ENCODE measurements at regions not wholly inside any gene's neighbourhood (a gene's known extent, or its start where the extent isn't known, plus 50 kb on each side); places are given as distances from the start of the nearest gene placed in this dataset.

DNA sequence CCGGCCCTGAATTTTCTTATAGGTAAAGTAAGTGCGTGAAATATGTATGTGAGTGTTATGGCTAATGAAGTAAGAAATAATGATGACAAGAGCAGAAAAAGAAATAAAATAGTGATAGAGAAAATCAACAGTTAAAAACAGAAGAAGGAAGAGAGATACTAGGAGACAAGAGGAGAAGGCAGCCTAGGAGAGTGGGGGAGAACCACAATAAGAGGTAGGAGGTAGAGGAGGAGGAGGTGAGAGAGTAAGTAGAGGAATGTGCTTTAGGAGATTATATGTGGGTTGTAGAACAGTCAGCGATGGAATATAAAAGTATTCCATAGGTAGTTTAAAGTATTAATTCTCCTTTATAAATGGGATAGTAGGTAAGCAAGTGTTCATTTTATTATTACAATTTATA, 861.5 kb upstream of the B3GALT2 start:
- TF ChIP-seq ARNTL (CRISPR knock-in tag; IDR thresholded peaks at IDR 0.05; ENCODE audit: borderline replicate concordance, low read depth) (no peak), ZFP30 (CRISPR knock-in tag; IDR thresholded peaks at IDR 0.05) (no peak), OSR1 (CRISPR knock-in tag; IDR thresholded peaks at IDR 0.05) (no peak), PPARA (CRISPR knock-in tag; IDR thresholded peaks at IDR 0.05; ENCODE audit: borderline replicate concordance) (no peak), ZFP3 (CRISPR knock-in tag; IDR thresholded peaks at IDR 0.05) (no peak), BACH2 (CRISPR knock-in tag; IDR thresholded peaks at IDR 0.05; ENCODE audit: borderline replicate concordance) (no peak), ZNF565 (CRISPR knock-in tag; conservative IDR thresholded peaks at IDR 0.05; ENCODE audit: low read depth) (no peak), GLIS3 (CRISPR knock-in tag; IDR thresholded peaks at IDR 0.05) (no peak), CSDC2 (CRISPR knock-in tag; IDR thresholded peaks at IDR 0.05) (no peak), ZC3H10 (CRISPR knock-in tag; IDR thresholded peaks at IDR 0.05) (no peak), TOX (CRISPR knock-in tag; IDR thresholded peaks at IDR 0.05; ENCODE audit: borderline replicate concordance) (no peak), ZNF8 (CRISPR knock-in tag; IDR thresholded peaks at IDR 0.05) (no peak), ZNF70 (CRISPR knock-in tag; IDR thresholded peaks at IDR 0.05) (no peak), TCF4 (CRISPR knock-in tag; IDR thresholded peaks at IDR 0.05; ENCODE audit: borderline replicate concordance) (no peak), SNAI2 (CRISPR knock-in tag; IDR thresholded peaks at IDR 0.05) (no peak), ISL1 (CRISPR knock-in tag; IDR thresholded peaks at IDR 0.05) (no peak), ESRRG (CRISPR knock-in tag; IDR thresholded peaks at IDR 0.05) (no peak)
- TF ChIP-seq, protein P1, sequence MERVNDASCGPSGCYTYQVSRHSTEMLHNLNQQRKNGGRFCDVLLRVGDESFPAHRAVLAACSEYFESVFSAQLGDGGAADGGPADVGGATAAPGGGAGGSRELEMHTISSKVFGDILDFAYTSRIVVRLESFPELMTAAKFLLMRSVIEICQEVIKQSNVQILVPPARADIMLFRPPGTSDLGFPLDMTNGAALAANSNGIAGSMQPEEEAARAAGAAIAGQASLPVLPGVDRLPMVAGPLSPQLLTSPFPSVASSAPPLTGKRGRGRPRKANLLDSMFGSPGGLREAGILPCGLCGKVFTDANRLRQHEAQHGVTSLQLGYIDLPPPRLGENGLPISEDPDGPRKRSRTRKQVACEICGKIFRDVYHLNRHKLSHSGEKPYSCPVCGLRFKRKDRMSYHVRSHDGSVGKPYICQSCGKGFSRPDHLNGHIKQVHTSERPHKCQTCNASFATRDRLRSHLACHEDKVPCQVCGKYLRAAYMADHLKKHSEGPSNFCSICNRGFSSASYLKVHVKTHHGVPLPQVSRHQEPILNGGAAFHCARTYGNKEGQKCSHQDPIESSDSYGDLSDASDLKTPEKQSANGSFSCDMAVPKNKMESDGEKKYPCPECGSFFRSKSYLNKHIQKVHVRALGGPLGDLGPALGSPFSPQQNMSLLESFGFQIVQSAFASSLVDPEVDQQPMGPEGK (CRISPR knock-in tag; IDR thresholded peaks at IDR 0.05; ENCODE audit: borderline replicate concordance) = no peak
- TF ChIP-seq, protein P2, sequence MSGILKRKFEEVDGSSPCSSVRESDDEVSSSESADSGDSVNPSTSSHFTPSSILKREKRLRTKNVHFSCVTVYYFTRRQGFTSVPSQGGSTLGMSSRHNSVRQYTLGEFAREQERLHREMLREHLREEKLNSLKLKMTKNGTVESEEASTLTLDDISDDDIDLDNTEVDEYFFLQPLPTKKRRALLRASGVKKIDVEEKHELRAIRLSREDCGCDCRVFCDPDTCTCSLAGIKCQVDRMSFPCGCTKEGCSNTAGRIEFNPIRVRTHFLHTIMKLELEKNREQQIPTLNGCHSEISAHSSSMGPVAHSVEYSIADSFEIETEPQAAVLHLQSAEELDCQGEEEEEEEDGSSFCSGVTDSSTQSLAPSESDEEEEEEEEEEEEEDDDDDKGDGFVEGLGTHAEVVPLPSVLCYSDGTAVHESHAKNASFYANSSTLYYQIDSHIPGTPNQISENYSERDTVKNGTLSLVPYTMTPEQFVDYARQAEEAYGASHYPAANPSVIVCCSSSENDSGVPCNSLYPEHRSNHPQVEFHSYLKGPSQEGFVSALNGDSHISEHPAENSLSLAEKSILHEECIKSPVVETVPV (CRISPR knock-in tag; IDR thresholded peaks at IDR 0.05) = no peak
- TF ChIP-seq, protein P3, sequence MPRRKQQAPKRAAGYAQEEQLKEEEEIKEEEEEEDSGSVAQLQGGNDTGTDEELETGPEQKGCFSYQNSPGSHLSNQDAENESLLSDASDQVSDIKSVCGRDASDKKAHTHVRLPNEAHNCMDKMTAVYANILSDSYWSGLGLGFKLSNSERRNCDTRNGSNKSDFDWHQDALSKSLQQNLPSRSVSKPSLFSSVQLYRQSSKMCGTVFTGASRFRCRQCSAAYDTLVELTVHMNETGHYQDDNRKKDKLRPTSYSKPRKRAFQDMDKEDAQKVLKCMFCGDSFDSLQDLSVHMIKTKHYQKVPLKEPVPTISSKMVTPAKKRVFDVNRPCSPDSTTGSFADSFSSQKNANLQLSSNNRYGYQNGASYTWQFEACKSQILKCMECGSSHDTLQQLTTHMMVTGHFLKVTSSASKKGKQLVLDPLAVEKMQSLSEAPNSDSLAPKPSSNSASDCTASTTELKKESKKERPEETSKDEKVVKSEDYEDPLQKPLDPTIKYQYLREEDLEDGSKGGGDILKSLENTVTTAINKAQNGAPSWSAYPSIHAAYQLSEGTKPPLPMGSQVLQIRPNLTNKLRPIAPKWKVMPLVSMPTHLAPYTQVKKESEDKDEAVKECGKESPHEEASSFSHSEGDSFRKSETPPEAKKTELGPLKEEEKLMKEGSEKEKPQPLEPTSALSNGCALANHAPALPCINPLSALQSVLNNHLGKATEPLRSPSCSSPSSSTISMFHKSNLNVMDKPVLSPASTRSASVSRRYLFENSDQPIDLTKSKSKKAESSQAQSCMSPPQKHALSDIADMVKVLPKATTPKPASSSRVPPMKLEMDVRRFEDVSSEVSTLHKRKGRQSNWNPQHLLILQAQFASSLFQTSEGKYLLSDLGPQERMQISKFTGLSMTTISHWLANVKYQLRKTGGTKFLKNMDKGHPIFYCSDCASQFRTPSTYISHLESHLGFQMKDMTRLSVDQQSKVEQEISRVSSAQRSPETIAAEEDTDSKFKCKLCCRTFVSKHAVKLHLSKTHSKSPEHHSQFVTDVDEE (CRISPR knock-in tag; IDR thresholded peaks at IDR 0.05) = no peak
- ATAC-seq = no peak

DNA sequence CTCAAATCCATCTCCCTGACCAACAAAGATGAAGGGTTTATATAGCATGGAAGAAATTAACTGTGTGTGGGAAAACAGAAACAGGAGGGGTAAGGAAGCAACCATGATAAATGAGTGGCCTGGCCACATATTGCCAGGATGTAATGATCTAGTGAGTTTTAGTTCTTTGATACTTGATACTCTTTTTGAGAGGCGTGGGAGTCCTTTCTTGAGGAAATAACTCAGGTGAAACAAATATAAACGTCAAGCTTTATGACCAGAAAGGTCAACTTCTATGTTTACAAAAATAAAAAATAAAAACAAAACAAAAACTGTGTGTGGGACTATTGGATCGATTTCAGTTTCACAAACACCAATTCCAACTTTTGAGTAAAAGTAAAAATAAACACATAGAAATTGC, 860.8 kb upstream of the B3GALT2 start:
- TF ChIP-seq, protein P3 (CRISPR knock-in tag; IDR thresholded peaks at IDR 0.05) = no peak
- TF ChIP-seq RARB (CRISPR knock-in tag; IDR thresholded peaks at IDR 0.05) (no peak), OSR1 (CRISPR knock-in tag; IDR thresholded peaks at IDR 0.05) (no peak), ARNTL (CRISPR knock-in tag; IDR thresholded peaks at IDR 0.05; ENCODE audit: borderline replicate concordance, low read depth) (no peak), TCF4 (CRISPR knock-in tag; IDR thresholded peaks at IDR 0.05; ENCODE audit: borderline replicate concordance) (no peak), SNAI2 (CRISPR knock-in tag; IDR thresholded peaks at IDR 0.05) (no peak), BACH2 (CRISPR knock-in tag; IDR thresholded peaks at IDR 0.05; ENCODE audit: borderline replicate concordance) (no peak), ZFP30 (CRISPR knock-in tag; IDR thresholded peaks at IDR 0.05) (no peak), ZNF70 (CRISPR knock-in tag; IDR thresholded peaks at IDR 0.05) (no peak), TOX (CRISPR knock-in tag; IDR thresholded peaks at IDR 0.05; ENCODE audit: borderline replicate concordance) (no peak), ISL1 (CRISPR knock-in tag; IDR thresholded peaks at IDR 0.05) (no peak), ZC3H10 (CRISPR knock-in tag; IDR thresholded peaks at IDR 0.05) (no peak), ESRRG (CRISPR knock-in tag; IDR thresholded peaks at IDR 0.05) (no peak), ZNF8 (CRISPR knock-in tag; IDR thresholded peaks at IDR 0.05) (no peak), CSDC2 (CRISPR knock-in tag; IDR thresholded peaks at IDR 0.05) (no peak), GLIS3 (CRISPR knock-in tag; IDR thresholded peaks at IDR 0.05) (no peak)
- TF ChIP-seq, protein P1 (CRISPR knock-in tag; IDR thresholded peaks at IDR 0.05; ENCODE audit: borderline replicate concordance) = no peak
- TF ChIP-seq, protein P4, sequence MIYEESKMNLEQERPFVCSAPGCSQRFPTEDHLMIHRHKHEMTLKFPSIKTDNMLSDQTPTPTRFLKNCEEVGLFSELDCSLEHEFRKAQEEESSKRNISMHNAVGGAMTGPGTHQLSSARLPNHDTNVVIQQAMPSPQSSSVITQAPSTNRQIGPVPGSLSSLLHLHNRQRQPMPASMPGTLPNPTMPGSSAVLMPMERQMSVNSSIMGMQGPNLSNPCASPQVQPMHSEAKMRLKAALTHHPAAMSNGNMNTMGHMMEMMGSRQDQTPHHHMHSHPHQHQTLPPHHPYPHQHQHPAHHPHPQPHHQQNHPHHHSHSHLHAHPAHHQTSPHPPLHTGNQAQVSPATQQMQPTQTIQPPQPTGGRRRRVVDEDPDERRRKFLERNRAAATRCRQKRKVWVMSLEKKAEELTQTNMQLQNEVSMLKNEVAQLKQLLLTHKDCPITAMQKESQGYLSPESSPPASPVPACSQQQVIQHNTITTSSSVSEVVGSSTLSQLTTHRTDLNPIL (CRISPR knock-in tag; IDR thresholded peaks at IDR 0.05; ENCODE audit: low read depth) = no peak
- TF ChIP-seq, protein P5, sequence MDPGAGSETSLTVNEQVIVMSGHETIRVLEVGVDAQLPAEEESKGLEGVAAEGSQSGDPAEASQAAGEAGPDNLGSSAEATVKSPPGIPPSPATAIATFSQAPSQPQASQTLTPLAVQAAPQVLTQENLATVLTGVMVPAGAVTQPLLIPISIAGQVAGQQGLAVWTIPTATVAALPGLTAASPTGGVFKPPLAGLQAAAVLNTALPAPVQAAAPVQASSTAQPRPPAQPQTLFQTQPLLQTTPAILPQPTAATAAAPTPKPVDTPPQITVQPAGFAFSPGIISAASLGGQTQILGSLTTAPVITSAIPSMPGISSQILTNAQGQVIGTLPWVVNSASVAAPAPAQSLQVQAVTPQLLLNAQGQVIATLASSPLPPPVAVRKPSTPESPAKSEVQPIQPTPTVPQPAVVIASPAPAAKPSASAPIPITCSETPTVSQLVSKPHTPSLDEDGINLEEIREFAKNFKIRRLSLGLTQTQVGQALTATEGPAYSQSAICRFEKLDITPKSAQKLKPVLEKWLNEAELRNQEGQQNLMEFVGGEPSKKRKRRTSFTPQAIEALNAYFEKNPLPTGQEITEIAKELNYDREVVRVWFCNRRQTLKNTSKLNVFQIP (CRISPR knock-in tag; IDR thresholded peaks at IDR 0.05; ENCODE audit: borderline replicate concordance, low read depth) = no peak
- TF ChIP-seq, protein P2 (CRISPR knock-in tag; IDR thresholded peaks at IDR 0.05) = no peak
- no peak for ATAC-seq
